GM18873 (cell line): ENCODE measurements at regions not wholly inside any gene's neighbourhood (a gene's known extent, or its start where the extent isn't known, plus 50 kb on each side); places are given as distances from the start of the nearest gene placed in this dataset.

ENCODE experiments used
- ATAC-seq: cut with Tn5 transposase; IDR thresholded peaks from one replicate; pipeline ENCODE4 v1.9.1; 2021; ENCODE audit warnings: mild to moderate bottlenecking, moderate library complexity, moderate number of reproducible peaks; ENCODE audit not compliant: unreplicated experiment, low FRiP score

DNA sequence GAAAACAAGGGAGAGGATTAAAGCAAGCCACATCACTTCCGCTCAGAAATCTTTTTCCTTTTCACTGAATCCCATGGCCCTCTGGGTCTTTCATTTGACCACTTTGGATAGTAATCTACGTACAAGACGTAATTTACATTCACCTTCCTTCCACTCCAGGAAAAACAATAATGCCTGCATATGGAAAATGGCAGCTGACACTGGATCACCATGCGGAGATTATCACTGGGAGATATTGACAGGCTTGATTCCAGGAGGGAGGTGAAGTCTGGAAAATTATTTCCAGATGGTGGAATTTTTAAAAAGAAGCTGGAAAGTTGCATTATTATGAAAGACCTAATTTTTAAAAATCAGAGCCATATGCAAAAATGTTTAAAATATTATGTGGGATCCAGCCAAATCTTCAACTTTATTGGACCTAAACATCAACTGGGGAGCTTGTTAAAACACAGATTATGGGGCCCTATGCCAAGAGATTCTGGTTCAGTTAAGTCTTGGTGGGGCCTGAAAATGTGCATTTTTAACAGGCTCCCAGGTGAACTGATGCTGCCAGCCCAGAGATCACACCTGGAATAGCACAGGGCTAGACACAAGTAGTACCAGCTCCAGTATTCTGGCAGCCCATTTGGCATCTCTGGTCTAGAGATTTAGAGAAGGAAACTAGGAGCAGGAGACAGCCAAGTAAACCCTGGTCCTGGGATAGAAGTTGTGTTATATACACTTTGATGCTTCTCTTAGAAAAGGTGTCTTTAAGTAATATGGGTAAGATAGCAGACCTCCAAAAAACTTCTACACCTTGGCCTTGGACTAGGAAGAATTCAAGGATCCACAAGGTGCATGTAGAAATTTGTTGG lies 290.3 kb upstream of the LDB2 start:
- ATAC-seq, result no peak

DNA sequence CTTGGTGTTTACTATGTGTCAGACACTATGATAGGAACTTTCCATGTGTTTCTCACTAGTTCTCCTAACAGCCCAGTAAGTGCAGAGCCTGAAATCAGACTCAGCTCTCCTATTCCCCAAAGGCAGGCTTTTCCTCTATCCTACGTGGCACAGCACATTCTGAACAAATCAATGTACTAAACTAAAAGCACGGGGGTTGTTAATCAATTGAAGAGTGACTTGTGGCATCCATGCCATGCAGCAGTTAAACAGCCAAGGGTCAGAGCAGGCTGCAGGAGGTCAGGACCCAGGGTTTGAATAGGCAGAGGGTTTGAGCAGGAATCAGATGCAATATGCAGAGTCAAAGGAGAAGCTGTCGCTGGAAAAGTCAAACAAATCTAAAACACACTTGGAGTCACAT lies 289.7 kb upstream of the LDB2 start:
- ATAC-seq, result no peak

DNA sequence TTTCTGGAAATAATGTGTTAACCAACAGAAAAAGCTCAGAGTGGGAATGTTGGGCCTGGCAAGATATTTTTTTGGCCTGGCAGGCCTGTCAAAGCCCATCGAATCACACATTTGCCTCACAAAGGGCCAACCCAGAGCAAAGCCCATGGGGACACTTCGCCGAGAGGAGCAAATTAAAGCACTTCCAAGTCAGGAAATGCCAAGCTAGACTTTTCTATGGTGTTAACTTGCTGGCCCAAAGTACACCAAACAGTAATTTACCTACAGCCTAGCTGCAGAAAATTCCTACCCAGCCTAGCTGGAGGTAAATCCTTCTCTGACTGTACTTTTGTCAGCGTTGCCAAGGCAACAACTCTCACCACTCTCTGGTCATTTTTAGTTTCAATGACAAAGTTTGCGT lies 288.6 kb upstream of the LDB2 start:
- ATAC-seq, result no peak

DNA sequence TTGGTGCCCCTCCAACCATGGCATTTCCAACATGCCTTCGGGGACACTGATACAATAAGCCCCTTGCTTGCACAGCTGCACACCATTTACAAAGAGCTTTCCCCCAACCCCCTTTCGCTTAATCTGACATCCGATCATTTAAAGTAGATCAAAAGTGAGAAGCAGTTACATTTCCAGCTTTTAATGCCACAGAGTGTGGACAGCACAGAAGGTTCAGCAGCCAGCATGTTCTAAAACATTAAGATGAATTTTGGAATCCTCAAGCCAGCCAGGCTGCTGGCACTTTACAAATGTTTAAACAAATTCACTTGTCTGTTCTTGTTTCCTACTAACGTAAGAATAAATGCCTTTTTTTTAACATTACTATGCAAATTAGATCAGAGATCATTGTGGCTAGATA lies 284.4 kb upstream of the LDB2 start:
- ATAC-seq, result no peak

DNA sequence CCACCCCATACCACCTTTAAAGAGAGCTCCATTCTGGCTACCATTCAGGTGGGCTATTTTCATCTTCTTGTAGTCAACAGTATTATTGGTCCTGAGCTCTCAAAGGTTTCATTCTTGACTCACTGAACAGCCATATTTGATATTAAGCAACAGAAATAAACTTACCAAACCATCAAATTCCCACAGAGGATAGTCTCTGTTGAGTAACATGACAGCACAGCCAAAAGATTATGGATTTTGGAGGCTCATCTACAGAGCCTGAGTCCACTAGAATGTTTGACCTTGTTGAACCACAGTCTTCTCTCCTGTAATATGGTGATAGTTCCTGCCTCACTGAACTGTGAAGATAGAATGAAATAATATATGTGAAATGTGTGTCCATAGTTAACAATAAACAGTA lies 276.3 kb upstream of the LDB2 start:
- no peak for ATAC-seq

DNA sequence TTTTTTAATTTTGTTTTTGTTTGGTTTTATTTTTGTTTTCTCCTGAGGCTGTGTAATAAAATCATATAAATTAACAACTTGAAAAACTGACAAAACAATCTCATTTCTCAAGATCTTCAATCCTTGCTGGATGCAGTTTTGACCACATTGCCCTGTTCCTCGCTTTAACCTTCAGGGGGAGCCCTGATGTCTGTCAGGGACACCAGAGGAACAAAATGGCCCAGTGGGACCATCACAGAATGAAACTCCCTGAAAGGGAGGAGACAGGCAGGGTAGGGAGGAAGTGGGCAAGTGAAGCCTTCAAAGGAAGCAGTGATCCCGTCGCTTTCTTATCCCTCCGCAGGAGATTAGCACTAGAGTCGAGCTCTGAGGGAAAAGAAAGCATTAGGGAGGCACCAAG lies 274.9 kb upstream of the LDB2 start:
- ATAC-seq, result no peak

DNA sequence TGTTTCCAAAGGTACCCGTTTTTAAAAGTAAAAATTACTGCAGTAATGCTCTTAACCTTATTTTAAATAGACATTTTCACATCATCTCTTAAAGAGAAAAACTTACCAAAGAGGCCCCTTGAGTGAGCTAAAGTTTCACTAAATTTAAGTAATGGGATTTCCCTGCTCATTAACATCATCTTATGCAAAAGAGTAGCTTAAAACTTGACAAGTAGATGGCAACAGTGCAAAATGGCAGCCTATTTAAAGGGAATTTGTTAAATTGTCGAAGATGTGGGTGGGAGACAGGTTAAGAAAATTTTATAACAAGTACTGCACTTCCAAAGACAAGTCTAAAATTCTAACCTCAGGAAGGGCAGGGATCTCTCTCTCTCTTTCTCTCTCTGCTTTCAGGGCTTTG lies 271.7 kb upstream of the LDB2 start:
- no peak for ATAC-seq

DNA sequence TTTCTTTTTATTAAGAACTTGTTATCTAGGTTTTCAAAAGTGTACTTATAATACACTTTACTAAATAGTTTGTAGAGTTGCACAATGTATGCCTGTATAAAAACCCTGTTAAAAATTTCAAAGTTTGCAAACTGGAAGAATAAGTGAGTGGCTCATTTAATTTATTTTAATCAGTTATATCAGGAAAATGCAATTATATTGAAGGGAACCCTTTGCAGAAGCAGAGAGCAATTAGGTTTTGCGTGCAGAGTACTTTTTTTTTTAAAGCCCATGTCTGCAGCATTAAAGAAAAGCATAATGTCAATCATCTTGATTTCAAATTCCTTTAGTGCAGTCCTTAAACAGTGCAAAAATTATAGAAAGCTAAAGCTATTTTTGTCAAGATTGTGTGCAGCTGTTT lies 271.3 kb upstream of the LDB2 start:
- no peak for ATAC-seq

DNA sequence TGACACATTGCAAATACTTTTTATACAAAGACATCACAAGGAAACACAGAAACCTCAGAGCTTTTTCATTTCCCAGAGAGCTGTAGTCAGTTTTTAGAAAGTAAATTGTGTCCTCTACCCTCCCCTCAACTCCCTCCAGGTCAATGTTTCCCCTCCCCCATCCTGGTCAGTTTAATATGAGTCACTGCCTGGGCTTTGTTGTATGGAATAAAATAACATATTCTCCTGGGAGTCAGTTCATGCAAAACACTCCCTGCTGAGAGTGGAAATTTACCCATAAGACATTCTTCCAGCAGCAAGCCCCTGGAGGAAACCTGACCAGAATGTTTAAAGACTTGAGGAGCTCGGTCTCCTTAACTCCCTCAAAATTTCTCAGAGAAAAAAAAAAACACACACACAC lies 270.1 kb upstream of the LDB2 start:
- ATAC-seq, result no peak

DNA sequence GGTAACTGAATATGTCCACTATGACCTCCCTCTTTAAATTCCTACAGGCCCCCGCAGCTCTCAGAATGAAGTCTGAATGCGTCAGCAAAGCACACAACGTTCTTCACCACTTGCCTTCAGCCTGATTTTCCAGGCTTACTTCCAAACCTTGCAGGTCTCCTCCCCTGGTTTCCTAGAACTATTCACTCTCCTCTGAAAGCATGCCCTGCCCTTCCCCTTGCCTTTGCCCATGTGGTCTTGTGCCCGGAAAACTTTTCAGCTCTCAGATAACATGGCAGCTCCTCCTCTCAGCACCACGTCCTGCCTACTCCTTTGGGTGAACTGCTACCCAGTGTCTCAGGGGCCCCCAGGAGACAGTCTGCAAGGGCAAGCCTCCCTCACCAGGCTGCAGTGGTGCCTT lies 268.5 kb upstream of the LDB2 start:
- no peak for ATAC-seq

DNA sequence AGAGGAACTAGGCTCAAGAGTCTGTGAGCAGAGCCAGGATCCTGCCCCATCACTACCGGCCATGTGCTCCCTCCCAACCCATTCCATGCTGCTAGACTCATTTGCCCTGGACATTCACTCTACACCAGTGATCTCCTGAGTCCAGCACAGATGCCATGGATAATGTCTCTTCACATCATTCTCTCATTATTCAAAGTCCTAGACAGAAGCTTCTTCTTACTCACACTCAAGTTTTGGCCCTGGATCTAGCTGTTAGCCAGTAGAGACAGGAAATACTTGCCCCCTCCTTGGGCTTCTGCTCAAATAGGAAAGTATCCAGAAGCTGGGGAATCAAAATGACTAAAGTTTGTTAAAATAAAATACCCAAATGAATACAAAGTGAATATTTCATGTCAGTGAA lies 266.8 kb upstream of the LDB2 start:
- no peak for ATAC-seq

DNA sequence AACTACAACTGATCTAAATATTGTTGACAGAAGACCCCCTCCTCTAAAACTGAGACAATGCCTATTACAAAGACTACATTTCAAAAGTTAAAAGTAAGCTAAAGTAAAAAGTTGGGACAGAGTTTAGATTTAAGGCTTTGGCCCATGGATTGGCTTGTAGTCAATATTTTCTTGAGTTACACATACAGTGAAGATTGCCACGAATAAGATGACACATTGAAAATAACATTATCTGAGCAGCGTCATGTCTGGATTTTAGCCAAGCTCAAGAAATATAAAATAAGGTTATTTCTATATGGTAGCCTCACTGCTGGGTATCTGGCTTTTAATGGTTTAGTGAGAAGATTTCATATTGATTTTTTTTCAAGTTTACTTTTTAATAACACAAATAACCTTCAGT lies 266.2 kb upstream of the LDB2 start:
- no peak for ATAC-seq

DNA sequence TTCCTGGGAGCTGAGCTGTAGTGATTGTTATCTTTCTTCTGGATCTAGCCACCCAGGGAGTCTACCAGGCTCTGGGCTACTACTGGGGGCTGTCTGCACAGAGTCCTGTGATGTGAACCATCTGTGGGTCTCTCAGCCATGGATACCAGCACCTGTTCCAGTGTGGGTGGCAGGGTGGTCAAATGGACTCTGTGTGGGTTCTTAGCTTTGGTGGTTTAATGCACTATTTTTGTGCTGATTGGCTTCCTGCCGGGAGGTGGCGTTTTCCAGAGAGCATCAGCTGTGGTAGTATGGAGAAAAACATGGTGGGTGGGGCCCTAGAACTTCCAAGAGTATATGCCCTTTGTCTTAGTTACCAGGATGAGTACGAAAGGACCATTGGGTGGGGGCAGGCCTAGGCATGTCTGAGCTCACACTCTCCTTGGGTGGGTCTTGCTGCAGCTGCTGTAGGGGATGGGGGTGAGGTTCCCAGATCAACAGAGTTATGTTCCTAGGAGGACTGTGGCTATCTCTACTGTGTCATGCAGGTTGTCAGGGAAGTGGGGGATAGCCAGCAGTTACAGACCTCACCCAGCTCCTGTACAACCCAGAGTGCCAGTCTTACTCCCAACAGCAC lies 264.8 kb upstream of the LDB2 start:
- no peak for ATAC-seq

DNA sequence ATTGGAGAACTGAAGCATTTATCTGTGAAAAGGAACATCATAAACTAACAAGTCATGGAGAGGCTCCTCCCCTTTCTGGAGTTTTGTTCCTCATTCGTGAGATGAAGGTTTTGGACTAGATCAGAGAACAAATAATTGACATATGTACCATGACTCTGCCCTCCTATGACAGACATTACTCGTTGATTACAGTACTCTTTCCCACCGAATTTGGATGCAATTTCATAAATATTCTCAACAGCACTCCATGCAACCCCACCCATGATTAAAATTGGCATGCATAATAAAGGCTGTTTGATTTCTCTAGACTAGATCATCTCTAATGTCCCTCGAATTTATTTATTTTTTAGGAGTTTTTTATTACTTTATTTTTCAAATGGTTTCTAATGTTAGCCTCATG lies 258.9 kb upstream of the LDB2 start:
- ATAC-seq, result no peak

DNA sequence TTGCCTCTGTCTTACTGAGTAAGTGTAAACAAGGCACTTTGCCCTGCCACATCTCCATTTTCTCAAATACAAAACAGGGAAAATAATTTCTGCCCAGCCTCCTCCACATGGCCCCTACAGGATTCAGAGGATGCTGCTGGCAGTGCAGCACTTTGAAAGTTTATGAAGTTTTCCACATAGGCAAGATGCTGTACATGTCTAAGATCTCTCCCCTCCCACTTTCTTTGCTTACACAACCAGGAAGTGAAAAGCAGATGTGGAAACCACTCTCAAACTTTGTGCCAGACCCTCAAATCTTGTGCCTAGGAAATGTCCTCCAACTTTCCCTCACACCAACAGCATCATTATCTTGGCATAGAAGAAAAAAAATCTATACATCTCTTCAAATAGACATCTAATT lies 257.0 kb upstream of the LDB2 start:
- ATAC-seq, result no peak

DNA sequence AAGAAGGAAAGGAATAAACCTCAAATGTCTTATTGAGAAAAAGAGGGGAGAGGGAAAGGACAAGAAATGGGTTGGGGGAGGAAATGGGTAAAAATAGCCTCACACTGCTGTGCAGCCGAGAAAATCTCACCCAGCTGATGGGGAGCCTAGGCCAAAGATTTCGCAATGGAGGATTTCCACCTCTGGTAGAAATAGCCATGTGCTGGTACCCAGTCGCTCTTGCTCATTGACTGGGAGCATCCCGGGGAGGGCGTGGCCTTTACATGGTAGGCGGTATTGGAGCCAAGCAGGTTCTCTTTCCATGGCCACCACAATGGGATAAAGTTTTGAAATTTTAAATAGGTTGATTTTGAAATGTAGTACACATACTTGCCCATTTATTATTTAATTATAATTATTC lies 255.1 kb upstream of the LDB2 start:
- no peak for ATAC-seq

DNA sequence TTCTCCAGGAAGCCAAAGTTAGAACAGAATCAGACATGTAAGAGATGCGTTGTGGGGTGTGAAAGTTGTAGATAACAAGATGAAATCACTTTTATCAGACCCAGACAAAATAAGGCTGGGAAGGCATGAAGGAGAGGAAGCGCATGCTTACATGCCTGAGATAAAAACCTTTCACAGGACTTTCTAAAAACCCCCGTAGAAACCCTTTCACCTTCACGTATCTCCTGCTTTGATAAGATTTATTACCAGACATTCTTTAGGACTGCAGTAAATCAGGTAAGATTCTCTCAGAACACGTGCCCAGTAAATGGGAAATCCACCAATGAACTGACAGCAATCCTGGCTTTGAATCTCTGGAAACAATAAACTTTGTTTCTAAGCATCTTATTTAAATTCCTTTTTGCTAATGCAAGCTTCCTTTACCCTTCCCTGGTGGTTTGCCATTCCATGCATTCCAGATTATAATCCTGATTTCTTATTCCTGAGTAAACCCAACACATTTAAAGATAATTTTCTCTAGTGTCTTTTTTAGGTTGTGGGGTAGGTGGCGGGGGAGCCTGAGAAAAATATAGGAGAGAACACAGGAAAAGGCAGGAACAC lies 254.6 kb upstream of the LDB2 start:
- ATAC-seq, result no peak

DNA sequence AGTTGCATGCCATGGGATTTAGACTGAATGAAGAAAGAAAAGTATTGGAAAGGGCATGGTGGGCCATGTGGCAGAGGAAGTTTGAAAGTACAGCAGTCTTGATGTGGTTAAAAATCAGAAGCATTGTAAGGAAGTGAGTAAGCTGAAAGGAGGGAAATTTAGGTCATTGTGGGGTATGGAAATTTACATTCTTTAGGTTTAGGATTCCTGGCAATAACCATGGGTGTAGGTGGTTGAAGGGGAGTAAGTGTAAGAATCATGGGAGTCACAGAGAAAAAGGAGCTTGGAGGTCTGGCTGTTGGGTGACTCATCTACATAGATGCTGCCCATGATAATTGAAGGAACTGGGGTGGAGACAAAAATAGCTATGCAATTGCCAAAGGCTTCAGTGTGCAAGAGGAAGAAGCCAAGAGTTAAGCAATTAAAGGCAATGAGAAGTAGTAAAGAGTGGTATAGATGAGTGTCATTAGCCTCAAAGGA lies 243.8 kb upstream of the LDB2 start:
- ATAC-seq, result no peak

DNA sequence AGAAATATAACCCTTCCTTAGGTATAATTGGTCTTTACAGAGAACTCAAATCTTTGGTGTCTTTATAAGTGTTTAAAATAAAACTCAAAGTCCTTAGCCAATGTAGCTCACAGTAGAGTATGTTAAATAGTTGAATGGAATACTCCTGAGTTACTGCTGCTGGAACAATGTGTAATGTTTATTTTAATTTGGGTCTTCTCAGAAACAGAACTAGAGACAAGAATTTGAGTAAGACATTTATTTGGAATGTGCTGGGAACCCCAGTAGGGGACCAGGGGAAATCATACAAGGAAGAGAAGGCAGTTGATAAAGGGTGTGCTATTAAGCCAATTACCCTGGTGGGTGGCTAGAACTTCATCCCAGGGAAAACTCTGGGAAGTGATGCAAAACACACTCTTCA lies 240.4 kb upstream of the LDB2 start:
- no peak for ATAC-seq

DNA sequence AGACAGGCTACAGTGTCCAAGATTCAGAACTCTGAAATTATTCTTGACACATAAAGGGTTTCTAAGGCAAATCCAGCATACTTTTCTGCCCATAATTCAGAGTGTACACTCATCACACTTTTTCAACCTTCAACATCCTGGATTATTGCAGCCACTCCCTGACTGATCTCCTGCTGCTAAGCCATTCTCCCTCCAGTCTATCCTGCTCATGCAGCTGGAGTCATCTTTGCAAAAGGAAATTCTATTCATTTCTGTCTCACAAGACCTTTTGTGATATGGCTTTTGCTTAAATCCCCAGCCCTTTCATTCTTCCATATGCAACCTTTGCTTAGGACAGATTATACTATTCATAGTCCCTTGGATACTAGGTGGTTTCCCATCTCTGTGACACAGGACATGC lies 236.1 kb upstream of the LDB2 start:
- ATAC-seq, result no peak

DNA sequence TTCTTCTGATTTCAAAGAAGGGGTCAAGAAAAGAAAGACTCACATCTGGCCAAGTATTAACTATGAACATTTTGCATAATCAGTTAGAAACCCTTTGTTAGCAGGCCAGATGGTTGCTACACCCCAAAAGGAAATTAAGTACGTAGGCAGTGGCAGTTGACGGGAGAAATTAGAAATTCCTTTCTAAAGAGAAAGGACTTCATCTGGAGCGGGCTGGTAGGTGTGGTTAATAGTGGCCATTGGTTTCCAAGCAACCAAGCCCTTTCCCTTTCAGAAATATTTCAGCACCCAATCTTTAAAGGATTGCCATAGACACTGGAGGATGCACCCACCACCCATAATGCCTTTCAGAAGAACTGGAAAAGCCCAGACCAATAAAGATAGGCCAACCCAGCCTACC lies 235.7 kb upstream of the LDB2 start:
- no peak for ATAC-seq

DNA sequence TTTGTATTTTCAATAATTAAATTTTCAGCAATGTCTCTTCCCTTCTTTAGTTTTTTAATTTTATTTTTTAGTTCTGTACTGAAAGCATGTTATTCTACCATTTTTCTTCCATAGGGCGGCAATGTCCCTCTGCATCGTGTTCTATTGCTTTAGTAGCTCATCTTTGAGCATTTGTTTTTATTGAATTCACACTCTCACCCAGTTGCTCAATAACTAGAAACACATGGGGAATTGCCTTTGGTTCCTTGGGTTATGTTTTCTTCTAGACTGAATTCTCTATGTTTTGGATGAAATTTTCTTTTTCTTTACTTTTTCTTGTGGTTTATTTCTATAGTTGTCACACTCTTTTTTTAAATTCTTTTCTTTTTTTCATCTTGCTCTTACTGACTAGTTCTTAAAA lies 233.8 kb upstream of the LDB2 start:
- no peak for ATAC-seq
